H9 (cell line): ENCODE measurements at regions not wholly inside any gene's neighbourhood (a gene's known extent, or its start where the extent isn't known, plus 50 kb on each side); places are given as distances from the start of the nearest gene placed in this dataset.

ENCODE experiments used
- DNase-seq: peaks from one replicate; pipeline ENCODE4 v3.0.0-alpha.2; 2017
- H2AFZ ChIP-seq: one replicate; pipeline ENCODE4 v1.6.1; 2013; ENCODE audit warnings: mild to moderate bottlenecking, low read length, control low read depth, moderate library complexity
- H2AK5ac ChIP-seq: 2 replicates; pipeline ENCODE4 v1.6.1; 2013; ENCODE audit warnings: low read length, control low read depth, mixed read lengths; ENCODE audit not compliant: insufficient read length
- H2BK120ac ChIP-seq: one replicate; pipeline ENCODE4 v1.6.1; 2013; ENCODE audit warnings: low read depth, mild to moderate bottlenecking, low read length, control low read depth, inconsistent platforms; ENCODE audit not compliant: poor library complexity, severe bottlenecking
- H2BK12ac ChIP-seq: 2 replicates; pipeline ENCODE4 v1.6.1; 2013; ENCODE audit warnings: low read length, control low read depth, mixed read lengths, low read depth; ENCODE audit not compliant: insufficient read length
- H2BK15ac ChIP-seq: 2 replicates; pipeline ENCODE4 v1.6.1; 2013; ENCODE audit warnings: low read depth, low read length, control low read depth
- H2BK20ac ChIP-seq: one replicate; pipeline ENCODE4 v1.6.1; 2013; ENCODE audit warnings: low read depth, mild to moderate bottlenecking, low read length, control low read depth, inconsistent platforms; ENCODE audit not compliant: poor library complexity, severe bottlenecking
- H2BK5ac ChIP-seq: 2 replicates; pipeline ENCODE4 v1.6.1; 2013; ENCODE audit warnings: low read length, control low read depth, mixed read lengths; ENCODE audit not compliant: insufficient read length
- H3K14ac ChIP-seq: 2 replicates; pipeline ENCODE4 v1.6.1; 2013; ENCODE audit warnings: low read length, control low read depth; ENCODE audit not compliant: insufficient read depth
- H3K18ac ChIP-seq: 2 replicates; pipeline ENCODE4 v1.6.1; 2013; ENCODE audit warnings: low read depth, mild to moderate bottlenecking, mixed read lengths, low read length, control low read depth; ENCODE audit not compliant: insufficient read length
- H3K23ac ChIP-seq: 2 replicates; pipeline ENCODE4 v1.6.1; 2013; ENCODE audit warnings: low read length, control low read depth, mixed read lengths, low read depth; ENCODE audit not compliant: insufficient read length
- H3K23me2 ChIP-seq: 2 replicates; pipeline ENCODE4 v1.6.1; 2013; ENCODE audit warnings: low read depth, mild to moderate bottlenecking, mixed read lengths, low read length, control low read depth; ENCODE audit not compliant: insufficient read length, poor library complexity, severe bottlenecking
- H3K27ac ChIP-seq: 2 replicates; pipeline ENCODE4 v1.5.1; 2013; ENCODE audit warnings: low read length, control low read depth, mixed read lengths, low read depth; ENCODE audit not compliant: insufficient read length
- H3K27me3 ChIP-seq: 2 replicates; pipeline ENCODE4 v1.6.1; 2013; ENCODE audit warnings: low read length, control low read depth, inconsistent platforms; ENCODE audit not compliant: insufficient read depth
- H3K4ac ChIP-seq: 2 replicates; pipeline ENCODE4 v1.6.1; 2013; ENCODE audit warnings: low read depth, mild to moderate bottlenecking, control low read depth, inconsistent platforms, low read length, moderate library complexity
- H3K4me1 ChIP-seq: 2 replicates; pipeline ENCODE4 v1.6.1; 2013; ENCODE audit warnings: low read length, control low read depth, inconsistent platforms; ENCODE audit not compliant: insufficient read depth
- H3K4me2 ChIP-seq: 2 replicates; pipeline ENCODE4 v1.6.1; 2013; ENCODE audit warnings: low read length, control low read depth, mixed read lengths; ENCODE audit not compliant: insufficient read length, insufficient read depth
- H3K56ac ChIP-seq: 2 replicates; pipeline ENCODE4 v1.6.1; 2013; ENCODE audit warnings: low read depth, mild to moderate bottlenecking, mixed read lengths, low read length, control low read depth; ENCODE audit not compliant: insufficient read length
- H3K79me1 ChIP-seq: 2 replicates; pipeline ENCODE4 v1.6.1; 2013; ENCODE audit warnings: low read depth, mild to moderate bottlenecking, moderate library complexity, low read length, control low read depth, inconsistent platforms; ENCODE audit not compliant: insufficient read depth, poor library complexity, severe bottlenecking
- H3K79me2 ChIP-seq: 2 replicates; pipeline ENCODE4 v1.6.1; 2013; ENCODE audit warnings: low read length, control low read depth, inconsistent platforms; ENCODE audit not compliant: insufficient read depth
- H3K9ac ChIP-seq: 2 replicates; pipeline ENCODE4 v1.6.1; 2013; ENCODE audit warnings: low read length, control low read depth, mixed read lengths; ENCODE audit not compliant: insufficient read length; ENCODE audit errors: extremely low read depth
- H3K9me3 ChIP-seq: one replicate; pipeline ENCODE4 v1.6.1; 2013; ENCODE audit warnings: low read depth, low read length, inconsistent platforms; ENCODE audit not compliant: control insufficient read depth
- H3T11ph ChIP-seq: one replicate; pipeline ENCODE4 v1.6.1; 2013; ENCODE audit warnings: mild to moderate bottlenecking, low read length, control low read depth, inconsistent platforms
- H4K20me1 ChIP-seq: one replicate; pipeline ENCODE4 v1.6.1; 2013; ENCODE audit not compliant: control insufficient read depth, insufficient read length, insufficient read depth
- H4K5ac ChIP-seq: 2 replicates; pipeline ENCODE4 v1.6.1; 2013; ENCODE audit warnings: low read depth, mild to moderate bottlenecking, mixed read lengths, low read length, control low read depth; ENCODE audit not compliant: insufficient read length
- H4K8ac ChIP-seq: replicated peaks from 2 replicates; pipeline ENCODE4 v1.6.1; 2013; ENCODE audit warnings: low read length, control low read depth, mixed read lengths, low read depth; ENCODE audit not compliant: insufficient read length
- H4K91ac ChIP-seq: 2 replicates; pipeline ENCODE4 v1.6.1; 2013; ENCODE audit warnings: low read depth, mild to moderate bottlenecking, moderate library complexity, mixed read lengths, low read length, control low read depth; ENCODE audit not compliant: insufficient read length
- H3K27ac Mint-ChIP-seq, 3 experiments: 2 replicates in 2 of 3; 3 replicates in 1 of 3; pipeline ENCODE4 v1.8.0; 2020 to 2021; ENCODE audit warnings: mixed read lengths in 3 of 3, mild to moderate bottlenecking in 1 of 3, moderate library complexity in 1 of 3
- H3K27me3 Mint-ChIP-seq: 2 replicates; pipeline ENCODE4 v1.8.0; 2021; ENCODE audit warnings: low read depth, mild to moderate bottlenecking, moderate library complexity, mixed read lengths
- H3K36me3 Mint-ChIP-seq, 3 experiments: 2 replicates in 2 of 3; 3 replicates in 1 of 3; pipeline ENCODE4 v1.8.0; 2020 to 2021; ENCODE audit warnings: low read depth in 3 of 3, mixed read lengths in 3 of 3; ENCODE audit not compliant: insufficient read depth in 1 of 3
- H3K4me1 Mint-ChIP-seq, 2 experiments: 2 replicates each; pipeline ENCODE4 v1.8.0; 2020; ENCODE audit warnings: mixed read lengths in 2 of 2
- H3K4me3 Mint-ChIP-seq, 2 experiments: 2 replicates in 1 of 2; 3 replicates in 1 of 2; pipeline ENCODE4 v1.8.0; 2020 to 2021; ENCODE audit warnings: mild to moderate bottlenecking in 2 of 2, mixed read lengths in 2 of 2, moderate library complexity in 1 of 2
- H3K9me3 Mint-ChIP-seq, 2 experiments: 2 replicates in 1 of 2; 3 replicates in 1 of 2; pipeline ENCODE4 v1.8.0; 2020; ENCODE audit warnings: mild to moderate bottlenecking in 2 of 2, mixed read lengths in 2 of 2, moderate library complexity in 1 of 2
- WGBS: extraction: QIAGEN DNeasy Blood & Tissue Kit; methylation state at CpG from one replicate; pipeline ENCODE4 v1.1.7; 2013; ENCODE audit warnings: missing lambda C conversion rate, low lambda C conversion rate, mixed read lengths; ENCODE audit not compliant: insufficient read length; ENCODE audit errors: extremely low coverage; 5-methylcytosine and 5-hydroxymethylcytosine counted together
- TF ChIP-seq, protein P1 (sequence below): fragments of 200-600 bp; sonication (generic); conservative IDR thresholded peaks from 3 replicates; pipeline ENCODE4 v1.8.0; 2021; ENCODE audit warnings: antibody characterized with exemption, mild to moderate bottlenecking

DNA sequence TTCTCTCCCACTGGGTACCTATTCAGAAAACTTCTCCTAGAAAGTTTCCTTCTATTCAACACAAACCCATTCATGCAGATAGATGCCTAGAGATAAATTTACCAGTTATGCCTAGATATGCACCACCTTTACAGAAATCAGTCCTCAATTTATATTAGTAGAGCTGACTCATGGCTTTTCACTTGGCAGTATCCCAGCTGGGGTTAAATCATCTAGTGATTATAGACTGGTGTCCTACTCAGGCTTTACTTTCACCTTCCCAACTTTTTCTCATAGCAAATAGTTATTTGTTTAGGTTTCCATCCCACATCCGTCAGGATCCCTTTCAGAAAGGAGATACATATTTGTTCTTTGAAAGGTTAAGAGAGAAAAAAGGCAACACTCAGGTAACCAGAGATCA is 124.5 kb downstream of the AQP4 start:
- Mint-ChIP-seq H3K4me3 (no peak overlapping the region), H3K9me3 (peaks cover 8 to 15% of the 10 kb centered on the region in 2 experiments; a peak in 4 of 5 replicates), H3K4me1 (peaks cover 10% of the 10 kb centered on the region in 2 experiments), H3K27me3 (peaks cover 2% of the 10 kb centered on the region), H3K27ac (no peak overlapping the region), H3K36me3 (peaks cover 0 to 8% (median 5%) of the 10 kb centered on the region in 3 experiments; a peak in 4 of 7 replicates)
- H3K14ac ChIP-seq = no peak overlapping the region
- no peak overlapping the region for H2AFZ ChIP-seq
- no peak overlapping the region for H2BK20ac ChIP-seq
- H4K91ac ChIP-seq = no peak overlapping the region
- TF ChIP-seq, protein P1, sequence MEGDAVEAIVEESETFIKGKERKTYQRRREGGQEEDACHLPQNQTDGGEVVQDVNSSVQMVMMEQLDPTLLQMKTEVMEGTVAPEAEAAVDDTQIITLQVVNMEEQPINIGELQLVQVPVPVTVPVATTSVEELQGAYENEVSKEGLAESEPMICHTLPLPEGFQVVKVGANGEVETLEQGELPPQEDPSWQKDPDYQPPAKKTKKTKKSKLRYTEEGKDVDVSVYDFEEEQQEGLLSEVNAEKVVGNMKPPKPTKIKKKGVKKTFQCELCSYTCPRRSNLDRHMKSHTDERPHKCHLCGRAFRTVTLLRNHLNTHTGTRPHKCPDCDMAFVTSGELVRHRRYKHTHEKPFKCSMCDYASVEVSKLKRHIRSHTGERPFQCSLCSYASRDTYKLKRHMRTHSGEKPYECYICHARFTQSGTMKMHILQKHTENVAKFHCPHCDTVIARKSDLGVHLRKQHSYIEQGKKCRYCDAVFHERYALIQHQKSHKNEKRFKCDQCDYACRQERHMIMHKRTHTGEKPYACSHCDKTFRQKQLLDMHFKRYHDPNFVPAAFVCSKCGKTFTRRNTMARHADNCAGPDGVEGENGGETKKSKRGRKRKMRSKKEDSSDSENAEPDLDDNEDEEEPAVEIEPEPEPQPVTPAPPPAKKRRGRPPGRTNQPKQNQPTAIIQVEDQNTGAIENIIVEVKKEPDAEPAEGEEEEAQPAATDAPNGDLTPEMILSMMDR = no peak
- no peak overlapping the region for H2AK5ac ChIP-seq
- no peak overlapping the region for H3K56ac ChIP-seq
- H4K5ac ChIP-seq = no peak overlapping the region
- no peaks in the 10 kb centered on the region for H3K27me3 ChIP-seq
- no peak overlapping the region for H3K23ac ChIP-seq
- H2BK120ac ChIP-seq = no peak overlapping the region
- H4K8ac ChIP-seq = no peak overlapping the region
- no peak overlapping the region for H3K9ac ChIP-seq
- no peak overlapping the region for H3K4me2 ChIP-seq
- H3K79me2 ChIP-seq = no peaks in the 10 kb centered on the region
- H3K9me3 ChIP-seq = no peaks in the 10 kb centered on the region
- H2BK15ac ChIP-seq = no peak overlapping the region
- no peaks in the 10 kb centered on the region for H4K20me1 ChIP-seq
- H3K18ac ChIP-seq = no peak overlapping the region
- WGBS = no CpG with 5 or more reads among the region's 1 CpG
- H3K4ac ChIP-seq = no peak overlapping the region
- H3K23me2 ChIP-seq = no peaks in the 10 kb centered on the region
- no peak overlapping the region for H2BK12ac ChIP-seq
- no peak overlapping the region for H3K27ac ChIP-seq
- H2BK5ac ChIP-seq = no peak overlapping the region
- H3K79me1 ChIP-seq = no peaks in the 10 kb centered on the region
- H3T11ph ChIP-seq = no peak overlapping the region
- no peak for DNase-seq
- peaks cover 3% of the 10 kb centered on the region; the same call in 1 of the 2 replicates for H3K4me1 ChIP-seq
